HG03575 (cell line): ENCODE measurements at regions not wholly inside any gene's neighbourhood (a gene's known extent, or its start where the extent isn't known, plus 50 kb on each side); places are given as distances from the start of the nearest gene placed in this dataset.

Source experiments
- ATAC-seq: cut with Tn5 transposase; IDR thresholded peaks from one replicate; pipeline ENCODE4 v1.9.1; 2021; ENCODE audit not compliant: unreplicated experiment, insufficient number of reproducible peaks, low FRiP score; ENCODE audit errors: extremely low read depth

GRCh38 chr6:90351696-90352095 is 55.1 kb upstream of the BACH2 start:
- ATAC-seq: no peak

DNA sequence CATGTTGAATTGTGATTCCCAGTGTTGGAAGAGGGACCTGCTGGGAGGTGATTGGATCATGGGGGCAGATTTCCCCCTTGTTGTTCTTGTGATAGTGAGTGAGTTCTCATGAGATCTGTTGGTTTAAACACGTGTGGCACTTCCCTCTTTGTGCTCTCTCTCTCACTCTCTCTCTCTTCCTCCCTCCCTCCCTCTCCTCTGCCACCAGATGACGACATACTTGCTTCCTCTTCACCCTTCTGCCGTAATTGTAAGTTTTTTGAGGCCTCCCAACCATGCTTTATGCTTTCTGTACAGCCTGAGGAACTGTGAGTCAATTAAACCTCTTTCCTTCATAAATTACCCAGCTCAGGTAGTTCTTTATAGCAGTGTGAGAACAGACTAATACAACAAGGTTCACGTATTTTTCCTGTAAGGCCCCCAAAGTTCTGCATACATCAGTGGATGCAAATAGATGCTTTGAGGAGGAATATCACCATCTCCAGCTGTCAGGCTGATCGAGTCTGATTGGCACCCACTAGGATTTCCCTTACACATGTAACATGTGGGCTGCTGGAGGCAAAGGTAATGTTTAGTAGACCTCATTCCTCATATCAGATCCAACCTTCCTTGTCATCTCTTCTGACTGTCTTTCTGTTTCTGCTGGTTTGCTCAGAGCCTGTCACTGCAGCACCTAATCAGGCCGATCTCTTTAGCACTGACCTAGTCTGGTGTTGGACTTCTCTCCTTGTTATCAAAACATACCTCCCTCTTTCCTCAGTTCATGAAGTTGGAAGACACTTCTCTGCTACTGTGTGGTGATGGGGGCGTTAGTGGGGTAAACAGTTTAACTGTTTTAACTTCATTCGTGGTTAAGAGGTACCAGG is 54.3 kb upstream of the BACH2 start:
- no peak for ATAC-seq

DNA sequence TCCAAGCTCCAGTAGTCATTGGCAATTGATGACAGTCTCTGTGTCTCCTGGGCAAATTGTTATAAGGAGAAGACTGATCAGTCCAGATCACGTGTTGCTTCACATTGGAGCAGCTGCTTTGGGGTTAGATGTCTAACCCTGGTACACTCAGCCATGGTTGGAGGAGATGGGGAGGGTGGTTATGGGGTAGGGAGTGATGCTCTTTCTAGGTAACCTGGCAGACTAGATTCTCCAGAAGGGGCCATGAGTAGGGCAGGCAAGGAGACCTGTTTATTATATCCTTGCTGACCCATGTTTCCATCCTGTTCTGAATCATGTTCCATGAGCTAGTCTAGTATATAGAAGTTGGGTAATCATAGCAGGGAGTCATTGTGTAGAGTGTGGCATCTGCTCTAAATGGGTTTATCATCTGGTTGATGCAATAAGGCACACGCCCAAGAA is 50.8 kb upstream of the BACH2 start:
- ATAC-seq: no peak

GRCh38 chr6:90346729-90347128 is 50.1 kb upstream of the BACH2 start:
- ATAC-seq: no peak
